Psoas muscle (tissue), 7 donors: ENCODE measurements at regions not wholly inside any gene's neighbourhood (a gene's known extent, or its start where the extent isn't known, plus 50 kb on each side); places are given as distances from the start of the nearest gene placed in this dataset.

Experiments
- ATAC-seq, 4 donors: fragments of 200-7000 bp; cut with Tn5 transposase; one replicate each; pipeline ENCODE4 v1.9.1; 2020; ENCODE audit warnings: moderate library complexity in 3 of 4, mild to moderate bottlenecking in 2 of 4
- DNase-seq, 2 donors: peaks; one replicate each; pipeline ENCODE4 v3.0.0-alpha.2; 2020
- H3K27ac ChIP-seq: fragments of 200-600 bp; one replicate; pipeline ENCODE4 v1.8.0; 2022
- H3K27me3 ChIP-seq, 3 donors: fragments of 200-600 bp in 1 of 3; one replicate each; pipeline versions ENCODE4 v1.6.1 to v1.8.0; 2013 to 2022; ENCODE audit warnings: low read length in 2 of 3, mild to moderate bottlenecking in 2 of 3, moderate library complexity in 1 of 3; ENCODE audit not compliant: insufficient read depth in 3 of 3
- H3K36me3 ChIP-seq, 2 donors: fragments of 200-600 bp in 1 of 2; one replicate each; pipeline versions ENCODE4 v1.6.1 to v1.8.0; 2013 to 2022; ENCODE audit warnings: low read depth in 1 of 2, mild to moderate bottlenecking in 1 of 2, moderate library complexity in 1 of 2; ENCODE audit not compliant: insufficient read depth in 1 of 2
- H3K4me1 ChIP-seq: fragments of 200-600 bp; one replicate; pipeline ENCODE4 v1.8.0; 2022
- H3K4me3 ChIP-seq: fragments of 200-600 bp; one replicate; pipeline ENCODE4 v1.8.0; 2022; ENCODE audit warnings: mild to moderate bottlenecking
- H3K9me3 ChIP-seq: fragments of 200-600 bp; one replicate; pipeline ENCODE4 v1.8.0; 2022
- CTCF ChIP-seq: fragments of 200-600 bp; IDR thresholded peaks from one replicate; pipeline ENCODE4 v1.8.0; 2022; ENCODE audit warnings: antibody characterized with exemption
- WGBS, 3 donors: extraction: QIAGEN DNeasy Blood & Tissue Kit; methylation state at CpG; one replicate each; pipeline versions ENCODE4 v1.1.6 to v1.1.7; 2013; 5-methylcytosine and 5-hydroxymethylcytosine counted together
- intact Hi-C, 2 donors: fragments of 100-400 bp; cut with DNase I; formaldehyde crosslinking; loops; one replicate each; pipeline versions ENCODE4 v1.11.0 to v1.14.2; 2022
- donor health status: healthy with polysubstance abuse.
- donor health status: DM: no; HTN: no; CAD: no; lungs with moderate emphysema.
- donor health status: Bipolar disorder and iron deficiency.
- donor health status: healthy.
- donor health status: DM: yes; HTN: yes; CAD: no.
- donor health status: DM: no; HTN: no; CAD: no.
- donor health status: DM: yes; HTN: yes; CAD: no.

- Histone ChIP-seq H3K27me3 (no peaks in the 10 kb centered on the region), H3K4me1 (peaks cover 5% of the 10 kb centered on the region), H3K36me3 (no peaks in the 10 kb centered on the region), H3K9me3 (no peaks in the 10 kb centered on the region), H3K27ac (no peak overlapping the region), H3K4me3 (no peak overlapping the region)
- TF ChIP-seq CTCF = no peak
- DNase-seq (no peak), ATAC-seq (no peak)
- 27 to 34% (median 32%) methylated on average over 1 of the region's 1 CpG for WGBS, 3 donors
- intact Hi-C loops = no loop called here
Measured at GRCh38 chr4:148800336-148800885, 358.2 kb upstream of the NR3C2 start.

- Histone ChIP-seq H3K36me3 (no peaks in the 10 kb centered on the region), H3K27ac (no peak overlapping the region), H3K9me3 (no peaks in the 10 kb centered on the region), H3K4me3 (no peak overlapping the region), H3K27me3 (no peaks in the 10 kb centered on the region), H3K4me1 (peaks cover under 1% of the 10 kb centered on the region)
- WGBS, 3 donors = 84 to 93% (median 90%) methylated on average over 7 of the region's 7 CpGs
- DNase-seq = no peak
- no peak for TF ChIP-seq CTCF
- intact Hi-C loops = no loop called here
- no peak for ATAC-seq
Measured at GRCh38 chr4:148795156-148795864, 353.1 kb upstream of the NR3C2 start.

- Histone ChIP-seq H3K27me3 (no peaks in the 10 kb centered on the region), H3K4me3 (no peak overlapping the region), H3K9me3 (no peaks in the 10 kb centered on the region), H3K36me3 (no peaks in the 10 kb centered on the region), H3K27ac (no peak overlapping the region), H3K4me1 (no peaks in the 10 kb centered on the region)
- 97 to 100% (median 98%) methylated on average over 2 of the region's 2 CpGs for WGBS, 3 donors
- no peak for TF ChIP-seq CTCF
- ATAC-seq (no peak), DNase-seq (no peak)
- intact Hi-C loops = no loop called here
Measured at GRCh38 chr4:148793221-148793620, 351.0 kb upstream of the NR3C2 start.

- ATAC-seq = no peak
- intact Hi-C loops = no loop called here
- WGBS, 3 donors = 67 to 91% (median 77%) methylated on average over 5 of the region's 5 CpGs
- Histone ChIP-seq H3K4me3 (no peak overlapping the region), H3K9me3 (no peaks in the 10 kb centered on the region), H3K27ac (no peak overlapping the region), H3K27me3 (no peaks in the 10 kb centered on the region), H3K4me1 (peaks cover 5% of the 10 kb centered on the region), H3K36me3 (no peaks in the 10 kb centered on the region)
- TF ChIP-seq CTCF = no peak
- DNase-seq = no peak
Measured at GRCh38 chr4:148790691-148791090, 348.5 kb upstream of the NR3C2 start.

- no peak for ATAC-seq
- TF ChIP-seq CTCF = no peak
- Histone ChIP-seq H3K27ac (no peak overlapping the region), H3K36me3 (no peaks in the 10 kb centered on the region), H3K9me3 (no peaks in the 10 kb centered on the region), H3K4me3 (no peak overlapping the region), H3K4me1 (peaks cover 5% of the 10 kb centered on the region), H3K27me3 (no peaks in the 10 kb centered on the region)
- 81 to 85% (median 83%) methylated on average over 5 of the region's 5 CpGs for WGBS, 3 donors
- intact Hi-C loops = no loop called here
- no peak for DNase-seq
Measured at GRCh38 chr4:148790246-148790645, 348.0 kb upstream of the NR3C2 start.
